ENCODE measurements at regions not wholly inside any gene's neighbourhood (a gene's known extent, or its start where the extent isn't known, plus 50 kb on each side); places are given as distances from the start of the nearest gene placed in this dataset.

DNA sequence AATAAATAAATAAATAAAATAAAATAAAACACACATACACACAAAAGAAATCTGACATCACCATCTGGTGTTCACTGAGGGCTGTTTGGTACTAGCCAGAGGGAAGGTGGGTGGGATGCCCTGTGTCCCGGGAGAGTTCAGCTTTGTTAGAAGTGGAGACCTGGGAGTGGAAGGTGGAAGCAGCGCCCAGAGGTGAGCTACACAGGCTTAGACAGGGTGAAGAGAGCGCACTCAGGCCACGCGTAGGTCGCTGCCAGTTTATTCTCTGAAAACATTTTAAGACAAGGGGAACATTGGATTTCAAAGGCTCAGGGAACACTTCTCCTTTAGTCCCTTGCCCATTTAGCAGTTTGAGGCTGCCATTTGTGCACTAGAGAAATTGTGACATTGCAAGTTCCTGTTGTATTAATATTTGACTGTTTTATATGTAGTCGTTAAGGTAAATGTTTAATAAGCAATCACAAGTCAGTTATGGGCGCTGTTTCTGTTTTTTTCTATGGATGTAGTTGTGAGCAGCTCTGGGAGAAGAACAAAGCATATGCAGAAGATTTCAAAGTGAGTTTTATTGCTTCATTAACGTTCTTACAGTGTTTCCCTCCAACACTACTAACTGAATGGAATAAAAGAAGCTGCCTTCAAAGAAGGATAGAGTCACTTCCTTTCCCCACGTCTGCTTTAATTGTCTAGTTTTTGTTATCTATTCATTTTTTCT is 405.5 kb upstream of the NR3C2 start:
- no peak for TF ChIP-seq EZH2phosphoT487 (IDR thresholded peaks at IDR 0.05; ENCODE audit: borderline replicate concordance, low read length)
- TF ChIP-seq, protein P1, sequence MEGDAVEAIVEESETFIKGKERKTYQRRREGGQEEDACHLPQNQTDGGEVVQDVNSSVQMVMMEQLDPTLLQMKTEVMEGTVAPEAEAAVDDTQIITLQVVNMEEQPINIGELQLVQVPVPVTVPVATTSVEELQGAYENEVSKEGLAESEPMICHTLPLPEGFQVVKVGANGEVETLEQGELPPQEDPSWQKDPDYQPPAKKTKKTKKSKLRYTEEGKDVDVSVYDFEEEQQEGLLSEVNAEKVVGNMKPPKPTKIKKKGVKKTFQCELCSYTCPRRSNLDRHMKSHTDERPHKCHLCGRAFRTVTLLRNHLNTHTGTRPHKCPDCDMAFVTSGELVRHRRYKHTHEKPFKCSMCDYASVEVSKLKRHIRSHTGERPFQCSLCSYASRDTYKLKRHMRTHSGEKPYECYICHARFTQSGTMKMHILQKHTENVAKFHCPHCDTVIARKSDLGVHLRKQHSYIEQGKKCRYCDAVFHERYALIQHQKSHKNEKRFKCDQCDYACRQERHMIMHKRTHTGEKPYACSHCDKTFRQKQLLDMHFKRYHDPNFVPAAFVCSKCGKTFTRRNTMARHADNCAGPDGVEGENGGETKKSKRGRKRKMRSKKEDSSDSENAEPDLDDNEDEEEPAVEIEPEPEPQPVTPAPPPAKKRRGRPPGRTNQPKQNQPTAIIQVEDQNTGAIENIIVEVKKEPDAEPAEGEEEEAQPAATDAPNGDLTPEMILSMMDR (IDR thresholded peaks at IDR 0.05; ENCODE audit: low read depth, low read length, poor library complexity, severe bottlenecking), result no peak
